PFSK-1 (cell line): ENCODE measurements at regions not wholly inside any gene's neighbourhood (a gene's known extent, or its start where the extent isn't known, plus 50 kb on each side); places are given as distances from the start of the nearest gene placed in this dataset.

Source experiments
- FOXP2 ChIP-seq: optimal IDR thresholded peaks from 2 replicates; pipeline ENCODE3; 2011; ENCODE audit warnings: borderline replicate concordance, control low read depth, inconsistent platforms; ENCODE audit not compliant: insufficient read depth; ENCODE audit errors: extremely low read length, extremely low read depth
- POLR2AphosphoS5 ChIP-seq: IDR thresholded peaks from 2 replicates; pipeline ENCODE4 v1.6.1; 2012; ENCODE audit warnings: low read depth, mild to moderate bottlenecking, control low read depth, low read length, moderate library complexity
- REST ChIP-seq, 2 experiments: IDR thresholded peaks; 2 replicates each; pipeline versions ENCODE4 v1.6.1 to v1.8.0; 2011 to 2012; ENCODE audit warnings: low read depth in 2 of 2, low read length in 2 of 2, control low read depth in 1 of 2, inconsistent platforms in 1 of 2, mild to moderate bottlenecking in 1 of 2, moderate library complexity in 1 of 2; ENCODE audit not compliant: insufficient read depth in 1 of 2
- SIN3A ChIP-seq: IDR thresholded peaks from 2 replicates; pipeline ENCODE4 v1.6.1; 2012; ENCODE audit warnings: mild to moderate bottlenecking, low read length, moderate library complexity, borderline replicate concordance; ENCODE audit not compliant: insufficient read depth
- TAF1 ChIP-seq: IDR thresholded peaks from 2 replicates; pipeline ENCODE4 v1.6.1; 2012; ENCODE audit warnings: low read length, control low read depth, borderline replicate concordance; ENCODE audit not compliant: insufficient read depth

- TF ChIP-seq SIN3A (no peak), FOXP2 (no peak), TAF1 (no peak), POLR2AphosphoS5 (no peak), REST (IDR thresholded peaks at IDR 0.05; ENCODE audit: insufficient read depth in 1 of 2, low read depth in 2 of 2, low read length in 2 of 2) (no peak)
Observed at GRCh38 chr7:25752967-25753791, 398.8 kb upstream of the NFE2L3 start.

GRCh38 chr7:25753837-25754236 lies 398.2 kb upstream of the NFE2L3 start:
- TF ChIP-seq FOXP2 (no peak), POLR2AphosphoS5 (no peak), REST (IDR thresholded peaks at IDR 0.05; ENCODE audit: insufficient read depth in 1 of 2, low read depth in 2 of 2, low read length in 2 of 2) (no peak), TAF1 (no peak), SIN3A (no peak)

GRCh38 chr7:25754333-25754732 lies 397.7 kb upstream of the NFE2L3 start:
- no peak for TF ChIP-seq SIN3A
- no peak for TF ChIP-seq REST (IDR thresholded peaks at IDR 0.05; ENCODE audit: insufficient read depth in 1 of 2, low read depth in 2 of 2, low read length in 2 of 2)
- no peak for TF ChIP-seq POLR2AphosphoS5
- no peak for TF ChIP-seq TAF1
- TF ChIP-seq FOXP2: no peak

GRCh38 chr7:25754751-25755150 lies 397.2 kb upstream of the NFE2L3 start:
- no peak for TF ChIP-seq TAF1
- TF ChIP-seq FOXP2: no peak
- no peak for TF ChIP-seq SIN3A
- TF ChIP-seq REST (IDR thresholded peaks at IDR 0.05; ENCODE audit: insufficient read depth in 1 of 2, low read depth in 2 of 2, low read length in 2 of 2): no peak
- no peak for TF ChIP-seq POLR2AphosphoS5
